HG03135 (cell line): ENCODE measurements at regions not wholly inside any gene's neighbourhood (a gene's known extent, or its start where the extent isn't known, plus 50 kb on each side); places are given as distances from the start of the nearest gene placed in this dataset.

ENCODE experiments used
- ATAC-seq: cut with Tn5 transposase; IDR thresholded peaks from one replicate; pipeline ENCODE4 v1.9.1; 2021; ENCODE audit warnings: mild to moderate bottlenecking, moderate library complexity; ENCODE audit not compliant: unreplicated experiment

DNA sequence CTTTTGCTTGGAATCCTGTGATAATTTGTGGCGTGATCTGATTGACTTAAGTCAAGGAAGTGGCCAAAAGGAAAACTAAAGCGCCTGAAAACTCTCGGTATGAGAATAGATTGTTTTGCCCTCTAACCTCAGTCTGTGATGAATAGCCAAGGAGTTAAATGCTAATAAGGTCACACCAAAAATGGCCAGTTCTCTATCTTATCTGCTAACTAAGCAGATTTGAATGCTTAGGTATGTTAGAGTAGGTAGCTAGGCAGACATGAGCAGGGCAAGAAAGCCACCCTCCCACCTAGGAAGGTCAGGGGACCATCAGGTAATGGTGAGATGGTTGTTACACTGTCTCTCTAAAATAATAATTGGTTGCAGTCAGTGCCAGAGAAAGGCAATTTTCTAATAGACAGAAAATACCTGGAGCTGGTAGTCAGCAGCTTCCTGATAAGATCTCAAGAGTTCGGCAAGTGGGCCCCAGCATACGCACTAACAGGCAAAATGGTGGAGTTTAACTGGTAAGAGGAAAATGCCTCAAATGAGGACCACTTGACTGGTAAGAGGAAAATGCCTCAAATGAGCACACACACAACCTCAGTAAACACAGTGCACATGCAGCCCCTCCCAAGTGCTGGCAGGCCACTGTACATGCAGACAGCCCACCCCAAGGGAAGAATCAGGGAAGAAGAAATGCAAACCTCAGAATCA, 468.4 kb downstream of the MBD2 start:
- no peak for ATAC-seq

GRCh38 chr18:53754154-53754553, 470.3 kb downstream of the MBD2 start:
- no peak for ATAC-seq

DNA sequence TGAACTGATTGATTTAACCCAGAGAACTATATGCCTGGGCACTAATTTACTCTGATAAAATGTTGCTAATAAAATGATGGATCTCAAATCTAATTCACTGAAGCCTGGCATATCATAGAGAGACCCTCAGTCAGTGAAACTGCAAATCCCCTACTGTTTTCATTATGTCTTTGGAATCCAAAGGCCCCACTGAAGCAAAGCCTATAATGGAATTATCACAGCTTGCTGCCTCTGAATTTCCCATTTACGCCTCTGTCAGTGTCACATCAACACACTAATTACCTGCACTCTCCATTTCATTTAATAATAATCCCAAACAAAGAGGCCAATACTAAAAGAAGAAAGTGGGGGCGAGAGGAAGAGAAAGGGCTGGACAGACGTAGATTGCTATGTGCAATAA, 470.9 kb downstream of the MBD2 start:
- no peak for ATAC-seq

- no peak for ATAC-seq
Observed at GRCh38 chr18:53752781-53753367, 471.6 kb downstream of the MBD2 start.

GRCh38 chr18:53749766-53750165, 474.7 kb downstream of the MBD2 start:
- ATAC-seq: no peak

DNA sequence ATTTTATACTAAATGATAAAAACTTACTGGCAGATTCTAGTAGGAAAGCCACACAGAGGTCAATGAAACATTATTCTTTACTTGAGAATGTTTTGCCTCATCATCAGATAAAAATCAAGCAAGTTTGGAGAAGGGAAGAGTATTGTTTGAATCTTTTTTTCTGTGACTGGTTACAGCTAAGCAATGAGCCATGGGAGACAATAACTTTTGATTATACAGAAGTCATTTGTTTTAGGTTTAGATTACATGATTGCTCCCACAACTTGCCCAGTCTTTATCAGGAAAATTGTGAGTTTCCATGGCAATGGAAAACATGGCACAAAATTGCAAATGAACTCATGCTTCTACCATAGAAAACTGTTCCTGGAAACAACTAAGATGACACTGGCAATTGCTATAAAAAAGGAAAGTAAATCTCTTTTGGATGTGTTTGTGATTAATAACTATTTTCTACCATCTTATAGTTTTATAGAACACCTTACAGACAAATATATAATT, 476.8 kb downstream of the MBD2 start:
- ATAC-seq: no peak

DNA sequence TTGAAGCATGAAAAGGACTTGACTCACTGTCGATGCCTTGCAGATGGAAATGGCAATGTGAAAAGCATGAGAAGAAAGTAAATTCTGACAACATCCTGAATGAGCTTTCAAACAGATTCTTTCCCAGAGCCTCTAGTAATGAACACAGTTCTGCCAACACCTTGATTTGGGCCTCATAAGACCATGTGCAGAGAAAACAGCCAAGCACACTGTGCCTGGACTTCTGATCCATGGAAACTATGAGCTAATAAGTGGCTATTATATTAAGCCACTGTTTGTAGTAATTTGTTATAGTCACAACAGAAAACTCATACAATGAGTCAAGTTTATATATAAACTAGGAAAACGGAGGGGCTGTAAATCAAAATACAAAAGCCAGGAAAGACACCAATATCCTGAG, 477.3 kb downstream of the MBD2 start:
- ATAC-seq: no peak

- no peak for ATAC-seq
Observed at GRCh38 chr18:53745986-53746385, 478.5 kb downstream of the MBD2 start.

DNA sequence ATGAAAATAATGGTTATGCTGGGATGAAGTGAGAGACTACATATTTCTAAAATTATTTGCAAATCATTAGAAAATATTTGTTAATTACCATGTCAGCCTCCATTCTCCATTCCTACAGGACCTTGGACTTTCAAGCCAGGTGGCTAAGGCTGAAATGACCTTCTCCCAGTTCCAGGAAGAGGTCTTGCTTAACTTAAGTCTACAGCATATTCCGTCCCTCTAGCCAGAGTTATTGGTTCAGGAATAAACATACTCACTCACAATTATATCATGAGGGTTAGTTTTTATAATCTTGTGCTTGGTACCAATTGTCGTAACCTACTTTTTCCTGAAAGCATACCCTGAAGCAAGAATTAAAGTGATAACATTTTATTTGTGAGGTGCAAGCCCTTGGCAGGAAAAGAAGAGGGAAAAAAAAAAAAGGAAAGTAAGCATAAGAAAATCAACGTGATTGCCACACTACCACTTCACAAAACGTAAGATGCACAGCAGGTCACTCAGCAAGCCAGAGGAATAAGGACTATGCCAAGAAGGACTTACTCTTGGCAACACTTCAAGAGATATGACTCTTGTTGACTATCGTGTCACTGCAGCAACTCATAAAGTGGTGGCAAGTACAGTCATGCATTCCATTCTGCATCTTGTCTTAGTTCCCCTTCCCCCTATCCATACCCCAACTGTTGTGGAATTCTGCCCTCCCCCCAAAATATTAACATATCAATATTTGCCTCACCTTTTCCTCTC, 479.1 kb downstream of the MBD2 start:
- no peak for ATAC-seq

GRCh38 chr18:53739700-53740099, 484.8 kb downstream of the MBD2 start:
- no peak for ATAC-seq

DNA sequence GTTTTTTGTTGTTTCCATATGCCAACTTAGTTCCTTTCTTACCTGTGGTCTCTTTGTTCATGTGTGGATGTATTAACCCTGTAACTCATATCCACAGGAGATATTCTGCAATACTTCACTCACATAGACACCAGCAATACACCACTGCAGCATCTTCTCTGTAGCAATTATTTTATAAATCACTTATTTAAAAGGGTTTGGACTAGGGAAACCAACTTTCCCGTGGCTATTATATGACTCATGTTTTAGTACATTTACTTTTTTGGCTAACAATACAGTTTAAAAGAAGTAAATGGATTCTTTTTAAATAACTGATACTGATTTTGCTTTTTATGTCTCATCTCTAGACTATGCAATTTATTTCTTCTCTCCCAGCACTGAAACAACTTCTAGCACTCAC, 488.9 kb downstream of the MBD2 start:
- no peak for ATAC-seq

GRCh38 chr18:53715243-53715853, 509.1 kb downstream of the MBD2 start:
- ATAC-seq: no peak

- no peak for ATAC-seq
Observed at GRCh38 chr18:53710080-53710479, 514.4 kb downstream of the MBD2 start.

DNA sequence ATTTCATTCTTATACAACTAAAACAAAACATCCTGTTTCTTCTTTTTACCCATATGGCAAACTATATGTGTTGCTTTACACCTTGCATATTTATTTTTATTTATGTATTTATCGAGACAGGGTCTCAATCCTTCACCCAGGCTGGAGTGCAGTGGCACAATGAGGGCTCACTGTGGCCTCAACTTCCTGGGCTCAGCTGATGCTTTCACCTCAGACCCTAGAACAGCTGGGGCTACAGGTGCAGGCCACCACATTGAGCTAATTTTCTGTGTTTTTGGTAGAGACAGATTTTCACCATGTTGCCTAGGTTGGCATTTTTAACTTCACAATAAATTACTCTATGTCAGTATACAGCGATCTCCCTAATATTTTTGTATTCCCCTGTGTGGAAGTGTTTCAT, 522.0 kb downstream of the MBD2 start:
- ATAC-seq: no peak

- no peak for ATAC-seq
Observed at GRCh38 chr18:53701697-53702096, 522.8 kb downstream of the MBD2 start.

- ATAC-seq: peak; percentile 58
Observed at GRCh38 chr18:53698907-53699306, 525.6 kb downstream of the MBD2 start.

GRCh38 chr18:53689886-53690285, 534.6 kb downstream of the MBD2 start:
- no peak for ATAC-seq

DNA sequence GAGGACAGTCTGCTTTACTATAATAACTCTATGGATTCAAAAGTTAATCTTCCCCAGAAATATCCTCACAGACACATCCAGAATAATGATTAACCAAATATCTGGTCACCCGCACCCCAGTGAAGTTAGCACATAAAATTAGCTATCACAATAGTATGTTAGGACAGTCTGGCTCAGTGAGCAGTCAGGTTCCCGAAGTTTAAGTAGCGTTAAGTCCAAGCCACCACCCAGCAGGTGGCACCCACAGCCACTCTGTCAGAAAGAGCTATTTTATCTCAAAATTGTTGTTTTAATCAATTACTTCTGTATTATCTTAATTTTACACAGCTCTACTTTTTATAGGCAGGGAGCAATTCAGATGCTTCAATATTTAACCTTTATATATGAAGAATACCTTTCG, 537.5 kb downstream of the MBD2 start:
- ATAC-seq: no peak

DNA sequence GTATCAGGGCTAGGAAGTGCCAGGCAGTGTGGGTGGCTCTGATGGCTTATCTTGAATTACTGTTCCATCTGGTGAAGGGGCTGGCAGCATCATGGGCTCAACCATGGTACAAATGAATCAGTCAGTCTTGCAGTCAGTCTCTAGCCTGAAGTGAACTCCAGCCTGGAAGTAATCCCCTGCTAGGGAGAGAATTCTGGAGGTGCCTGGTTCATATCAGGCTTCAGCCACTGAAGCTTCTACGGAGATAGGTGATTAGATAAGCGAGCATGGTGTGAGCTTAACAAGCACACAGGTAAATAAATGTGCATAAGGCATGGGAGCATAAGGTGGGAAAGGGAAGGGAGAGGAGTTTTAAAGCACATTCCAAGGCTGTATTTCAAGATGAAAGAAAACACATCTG, 541.7 kb downstream of the MBD2 start:
- ATAC-seq: no peak

- ATAC-seq: no peak
Observed at GRCh38 chr18:53677480-53677879, 547.0 kb downstream of the MBD2 start.

DNA sequence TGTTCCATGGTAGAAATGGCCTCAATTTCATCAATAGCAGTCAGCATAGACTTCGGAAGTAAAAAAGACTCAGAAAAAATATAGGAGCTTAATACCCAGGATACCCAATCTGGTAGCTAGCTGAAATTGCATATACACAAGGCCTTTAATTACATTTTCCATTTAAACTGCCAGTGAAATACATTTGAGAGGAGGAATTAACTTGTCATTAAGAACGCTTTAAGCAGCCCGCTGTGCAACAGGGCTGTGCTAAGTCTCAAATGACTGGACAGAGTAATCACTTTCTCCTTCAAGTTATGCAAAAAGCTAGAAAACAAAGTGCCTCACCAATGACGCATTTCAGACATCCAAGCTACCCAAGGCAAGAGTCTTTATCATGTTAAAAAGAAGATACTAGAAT, 558.8 kb downstream of the MBD2 start:
- no peak for ATAC-seq

DNA sequence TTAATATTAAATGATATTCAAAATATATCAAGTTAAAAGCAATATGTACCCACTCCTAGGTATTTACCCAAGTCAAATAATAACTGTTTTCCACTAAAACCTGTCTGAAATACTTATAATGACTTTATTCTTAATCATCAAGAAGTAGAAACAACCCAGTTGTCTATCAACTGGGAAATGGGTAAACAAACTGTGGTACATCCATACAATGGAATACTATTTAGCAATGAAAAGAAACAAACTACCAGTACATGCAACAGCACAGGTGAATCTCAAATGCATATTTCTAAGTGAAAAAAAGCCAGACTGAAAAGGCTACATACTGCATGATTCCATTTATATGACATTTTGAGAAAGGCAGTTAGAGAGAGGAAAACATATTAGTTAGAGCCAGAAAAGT, 559.9 kb downstream of the MBD2 start:
- no peak for ATAC-seq
